Motor neuron (in vitro differentiated cells): ENCODE measurements at regions not wholly inside any gene's neighbourhood (a gene's known extent, or its start where the extent isn't known, plus 50 kb on each side); places are given as distances from the start of the nearest gene placed in this dataset.

ENCODE experiments used
- ATAC-seq, 8 experiments: fragments of 200-7000 bp; cut with Tn5 transposase; replicated peaks in 6 of 8; 2 replicates each; pipeline ENCODE4 v1.8.0; 2021; ENCODE audit warnings: mild to moderate bottlenecking in 8 of 8, moderate library complexity in 8 of 8
- H3K27ac ChIP-seq, 2 donors: fragments of 250-450 bp; sonication (Bioruptor Pico); 2 replicates each; pipeline ENCODE4 v1.9.0; 2021; ENCODE audit warnings: antibody characterized with exemption in 2 of 2, mild to moderate bottlenecking in 2 of 2, moderate library complexity in 1 of 2
- H3K4me1 ChIP-seq, 2 donors: fragments of 250-450 bp; sonication (Bioruptor Pico); replicated peaks in 1 of 2; 2 replicates each; pipeline ENCODE4 v1.6.1; 2021; ENCODE audit warnings: antibody characterized with exemption in 2 of 2, mild to moderate bottlenecking in 2 of 2, moderate library complexity in 1 of 2
- H3K4me3 ChIP-seq, 5 donors: fragments of 250-450 bp; sonication (Bioruptor Pico); 2 replicates each; pipeline ENCODE4 v1.9.0; 2021; ENCODE audit warnings: antibody characterized with exemption in 5 of 5, mild to moderate bottlenecking in 5 of 5, moderate library complexity in 4 of 5
- WGBS, 10 experiments: fragments of 450-650 bp; shearing (Covaris generic); methylation state at CpG; one replicate each; pipeline ENCODE4 v1.0.0; 2022; 5-methylcytosine and 5-hydroxymethylcytosine counted together
- in situ Hi-C, 9 experiments: fragments of 400-800 bp; cut with MboI; loops; one replicate each; pipeline ENCODE4 v1.15.0; 2021; ENCODE audit warnings: low sequenced_read_pairs in 9 of 9, low pct_unique_long_range_greater_than_20kb in 2 of 9; ENCODE audit not compliant: unreplicated experiment in 9 of 9

DNA sequence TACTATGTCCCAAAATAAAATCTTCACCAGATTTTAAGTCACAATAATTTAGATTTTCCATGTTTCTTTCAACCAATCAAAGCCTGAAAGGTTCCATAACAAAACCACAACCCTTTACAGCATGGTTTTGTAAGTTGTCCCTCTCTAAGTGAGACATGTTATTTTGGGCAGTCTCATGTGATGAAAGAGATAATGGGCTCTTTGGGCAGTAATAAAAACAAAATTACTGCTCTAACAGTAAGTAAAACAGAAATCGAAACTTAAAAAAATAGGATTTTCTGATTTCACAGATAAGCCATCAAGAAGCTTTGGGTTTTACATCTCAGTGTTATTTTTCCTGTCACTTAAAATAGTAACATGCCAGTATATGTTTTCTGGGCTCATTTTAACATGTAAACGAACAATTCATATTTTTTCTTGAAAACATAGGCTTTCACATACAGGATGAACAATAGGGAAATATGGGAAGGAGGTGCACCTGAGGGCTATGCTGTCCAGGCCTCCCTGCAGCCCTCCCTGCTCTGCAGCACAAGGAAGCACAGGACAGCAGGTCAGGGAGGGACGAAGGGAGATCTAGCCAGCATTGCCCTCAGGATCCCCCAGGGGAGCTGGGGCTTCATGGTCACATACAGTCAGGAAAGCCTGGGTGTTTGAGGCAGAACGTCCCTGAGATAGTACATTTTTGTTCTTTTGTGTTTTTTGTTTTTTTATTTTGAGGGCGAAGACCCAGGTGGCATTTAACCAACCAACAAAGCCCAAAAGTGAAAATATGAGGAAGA is 157.4 kb downstream of the SHOX2 start:
- WGBS, 10 experiments, result 0 to 100% (median 53%) methylated on average over 1 to 5 of the region's 5 CpGs; no CpG with 5 or more reads in 2 of the 10 experiments
- H3K4me3 ChIP-seq, result no peak overlapping the region
- peaks cover 4 to 10% of the 10 kb centered on the region in 2 donors for H3K4me1 ChIP-seq
- ATAC-seq, result peak in 1 of 8 experiments; percentile 51
- in situ Hi-C loops, result no loop called here
- H3K27ac ChIP-seq, result no peak overlapping the region

- ATAC-seq, result no peak
- 60 to 100% (median 92%) methylated on average over 1 to 4 of the region's 4 CpGs; no CpG with 5 or more reads in 5 of the 10 experiments for WGBS, 10 experiments
- Histone ChIP-seq H3K4me3 (no peak overlapping the region), H3K4me1 (peaks cover 0 to 5% of the 10 kb centered on the region in 2 donors), H3K27ac (no peak overlapping the region)
- in situ Hi-C loops, result no loop called here
Observed at GRCh38 chr3:157939166-157939565, 167.1 kb downstream of the SHOX2 start.

- in situ Hi-C loops, result no loop called here
- Histone ChIP-seq H3K4me3 (no peak overlapping the region), H3K4me1 (peaks cover 0 to 5% of the 10 kb centered on the region in 2 donors), H3K27ac (no peak overlapping the region)
- peak in 2 of 8 experiments; percentile 32 to 39 for ATAC-seq
- 62 to 100% (median 93%) methylated on average over 1 to 5 of the region's 5 CpGs for WGBS, 10 experiments
Observed at GRCh38 chr3:157938154-157938779, 168.0 kb downstream of the SHOX2 start.

GRCh38 chr3:157931517-157931916 is 174.7 kb downstream of the SHOX2 start:
- in situ Hi-C loops, result no loop called here
- WGBS, 10 experiments, result 40 to 100% (median 88%) methylated on average over 1 to 6 of the region's 6 CpGs; no CpG with 5 or more reads in 2 of the 10 experiments
- no peak for ATAC-seq

GRCh38 chr3:157930000-157930780 is 176.0 kb downstream of the SHOX2 start:
- Histone ChIP-seq H3K27ac (peak overlapping the region in 1 of 2 donors; percentile 75), H3K4me1 (peaks cover 3 to 7% of the 10 kb centered on the region in 2 donors), H3K4me3 (no peak overlapping the region)
- in situ Hi-C loops, result no loop called here
- peak in 5 of 8 experiments; percentile 83 to 95 (median 87) for ATAC-seq
- WGBS, 10 experiments, result 37 to 100% (median 84%) methylated on average over 1 to 3 of the region's 4 CpGs; no CpG with 5 or more reads in 6 of the 10 experiments

More at GRCh38 chr3:157931517-157931916, 174.7 kb downstream of the SHOX2 start:
- H3K27ac ChIP-seq, result no peak overlapping the region
- H3K4me1 ChIP-seq, result peaks cover 3 to 7% of the 10 kb centered on the region in 2 donors
- no peak overlapping the region for H3K4me3 ChIP-seq

- in situ Hi-C loops, result no loop called here
- peak in 3 of 8 experiments; percentile 29 to 58 (median 31) for ATAC-seq
- Histone ChIP-seq H3K4me1 (peaks cover 5 to 8% of the 10 kb centered on the region in 2 donors), H3K27ac (no peak overlapping the region), H3K4me3 (no peak overlapping the region)
- WGBS, 10 experiments, result 32 to 100% (median 84%) methylated on average over 1 to 7 of the region's 8 CpGs; no CpG with 5 or more reads in 2 of the 10 experiments
Observed at GRCh38 chr3:157926822-157927221, 179.4 kb downstream of the SHOX2 start.

- in situ Hi-C loops, result loop anchor here in 2 of 9 experiments (25.0 kb wide), 1 partner anchor 310 kb away; no protein-coding TSS in a partner anchor
- WGBS, 10 experiments, result 89 to 100% (median 100%) methylated on average over 1 of the region's 1 CpG; no CpG with 5 or more reads in 6 of the 10 experiments
- no peak overlapping the region for H3K27ac ChIP-seq
- H3K4me3 ChIP-seq, result no peak overlapping the region
- no peak for ATAC-seq
- H3K4me1 ChIP-seq, result peaks cover 12 to 30% of the 10 kb centered on the region in 2 donors
Observed at GRCh38 chr3:157922614-157923013, 183.6 kb downstream of the SHOX2 start.

GRCh38 chr3:157921811-157922210 is 184.4 kb downstream of the SHOX2 start:
- in situ Hi-C loops, result loop anchor here in 2 of 9 experiments (25.0 kb wide), 1 partner anchor 310 kb away; no protein-coding TSS in a partner anchor
- no peak overlapping the region for H3K4me3 ChIP-seq
- H3K4me1 ChIP-seq, result peaks cover 12 to 30% of the 10 kb centered on the region in 2 donors
- 34 to 97% (median 87%) methylated on average over 2 to 3 of the region's 3 CpGs; no CpG with 5 or more reads in 2 of the 10 experiments for WGBS, 10 experiments
- H3K27ac ChIP-seq, result peak overlapping the region in 1 of 2 donors; percentile 30
- no peak for ATAC-seq

- WGBS, 10 experiments, result 43 to 100% (median 70%) methylated on average over 1 to 17 of the region's 19 CpGs; no CpG with 5 or more reads in 1 of the 10 experiments
- H3K4me1 ChIP-seq, result peaks cover 12 to 30% of the 10 kb centered on the region in 2 donors
- peak overlapping the region in 1 of 2 donors; percentile 30 for H3K27ac ChIP-seq
- in situ Hi-C loops, result loop anchor here in 2 of 9 experiments (25.0 kb wide), 1 partner anchor 309 kb away; no protein-coding TSS in a partner anchor
- H3K4me3 ChIP-seq, result no peak overlapping the region
- ATAC-seq, result peak in 5 of 8 experiments; percentile 53 to 83 (median 82)
Observed at GRCh38 chr3:157920822-157921700, 185.2 kb downstream of the SHOX2 start.

DNA sequence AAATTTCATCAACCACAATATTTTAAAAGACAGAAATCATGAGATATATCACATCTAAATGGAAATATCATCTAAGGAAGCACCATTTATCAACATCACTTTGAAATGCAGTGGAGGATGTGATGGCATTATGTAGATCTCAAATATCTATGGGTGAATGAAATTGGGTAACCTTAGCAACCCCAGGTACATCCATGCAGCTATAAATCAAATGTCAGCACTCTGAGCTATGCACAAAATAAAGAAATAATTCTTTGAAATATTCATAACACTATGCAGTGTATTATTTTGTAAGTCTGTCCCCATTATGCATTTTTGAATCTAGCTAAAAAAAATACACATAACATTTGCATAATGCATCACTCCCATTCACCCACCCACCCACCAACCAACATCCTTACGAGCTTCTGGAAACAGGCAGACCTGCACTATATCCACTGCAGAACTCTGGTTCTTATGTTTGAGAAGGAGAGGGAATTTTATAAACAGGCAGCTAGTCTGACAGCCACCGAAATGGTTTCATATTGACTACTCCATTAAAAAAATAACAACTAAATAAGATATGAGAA is 186.8 kb downstream of the SHOX2 start:
- in situ Hi-C loops, result loop anchor here in 2 of 9 experiments (25.0 kb wide), 1 partner anchor 307 kb away; no protein-coding TSS in a partner anchor
- no peak overlapping the region for H3K4me3 ChIP-seq
- peak in 6 of 8 experiments; percentile 23 to 77 (median 64) for ATAC-seq
- H3K4me1 ChIP-seq, result peaks cover 15 to 33% of the 10 kb centered on the region in 2 donors
- WGBS, 10 experiments, result 0 to 100% (median 83%) methylated on average over 1 to 2 of the region's 2 CpGs; no CpG with 5 or more reads in 3 of the 10 experiments
- H3K27ac ChIP-seq, result no peak overlapping the region

GRCh38 chr3:157918402-157918801 is 187.8 kb downstream of the SHOX2 start:
- WGBS, 10 experiments, result 64 to 100% (median 85%) methylated on average over 1 to 3 of the region's 3 CpGs
- in situ Hi-C loops, result loop anchor here in 2 of 9 experiments (25.0 kb wide), 1 partner anchor 306 kb away; no protein-coding TSS in a partner anchor
- H3K4me3 ChIP-seq, result no peak overlapping the region
- ATAC-seq, result no peak
- peaks cover 25 to 43% of the 10 kb centered on the region in 2 donors for H3K4me1 ChIP-seq
- no peak overlapping the region for H3K27ac ChIP-seq
